Esophagus squamous epithelium (tissue), 4 donors: ENCODE measurements at regions not wholly inside any gene's neighbourhood (a gene's known extent, or its start where the extent isn't known, plus 50 kb on each side); places are given as distances from the start of the nearest gene placed in this dataset.

ENCODE experiments used
- CTCF ChIP-seq, 6 experiments: fragments of 450-650 bp in 4 of 6; fragments of 200-600 bp in 2 of 6; sonication (generic) in 2 of 6; IDR thresholded peaks; one replicate each; pipeline ENCODE4 v1.5.1; 2016 to 2019; ENCODE audit warnings: antibody characterized with exemption in 6 of 6, mild to moderate bottlenecking in 4 of 6, moderate library complexity in 4 of 6
- POLR2A ChIP-seq, 4 donors: fragments of 450-650 bp; IDR thresholded peaks; one replicate each; pipeline ENCODE4 v1.6.1; 2017; ENCODE audit warnings: antibody characterized with exemption in 4 of 4, mild to moderate bottlenecking in 4 of 4, moderate library complexity in 3 of 4

- no peak for TF ChIP-seq CTCF (IDR thresholded peaks at IDR 0.05)
- no peak for TF ChIP-seq POLR2A (IDR thresholded peaks at IDR 0.05)
Measured at GRCh38 chr6:4550227-4550597, 226.0 kb upstream of the CDYL start.
